HEK293 (cell line): ENCODE measurements at regions not wholly inside any gene's neighbourhood (a gene's known extent, or its start where the extent isn't known, plus 50 kb on each side); places are given as distances from the start of the nearest gene placed in this dataset.

Experiments used
- CTCF ChIA-PET: fragments of 350-600 bp; formaldehyde crosslinking; extraction: SDS; loops from one replicate; lab custom pipeline; 2021; ENCODE audit warnings: antibody characterized with exemption; lab: Yijun Ruan, JAX
- POLR2A ChIA-PET: fragments of 300-600 bp; formaldehyde crosslinking; extraction: SDS; loops from one replicate; lab custom pipeline; 2020; ENCODE audit warnings: antibody characterized with exemption, inconsistent platforms; lab: Yijun Ruan, JAX
- H3K27ac ChIP-seq: fragments of 200-500 bp; sonication (Bioruptor generic); 2 replicates; pipeline ENCODE4 v1.5.1; 2014; ENCODE audit warnings: low read depth, low read length, control low read depth, inconsistent platforms; ENCODE audit errors: extremely low read depth
- H3K36me3 ChIP-seq, 2 experiments: fragments of 200-500 bp in 1 of 2; sonication (Bioruptor generic) in 1 of 2; 1 replicate in 1 of 2; 2 replicates in 1 of 2; pipeline ENCODE4 v1.5.1; 2014 to 2017; ENCODE audit warnings: inconsistent platforms in 2 of 2, low read length in 2 of 2; ENCODE audit not compliant: control insufficient read depth in 2 of 2, insufficient read depth in 1 of 2
- H3K4me1 ChIP-seq: fragments of 200-500 bp; sonication (Bioruptor generic); 2 replicates; pipeline ENCODE4 v1.5.1; 2014; ENCODE audit warnings: mild to moderate bottlenecking, low read length, inconsistent platforms; ENCODE audit not compliant: control insufficient read depth, insufficient read depth
- H3K4me3 ChIP-seq: 2 replicates; pipeline ENCODE4 v1.5.1; 2011; ENCODE audit warnings: low read depth, mild to moderate bottlenecking, control low read depth, low read length, moderate library complexity
- H3K9me3 ChIP-seq: fragments of 200-500 bp; sonication (Bioruptor generic); 2 replicates; pipeline ENCODE4 v1.5.1; 2014; ENCODE audit warnings: low read depth, low read length, inconsistent platforms; ENCODE audit not compliant: control insufficient read depth, insufficient read depth
- GLIS1 ChIP-seq: fragments of 450-650 bp; formaldehyde crosslinking; IDR thresholded peaks from 2 replicates; pipeline ENCODE4 v1.5.1; 2016; ENCODE audit warnings: missing biosample characterization, missing genetic modification characterization
- PBX3 ChIP-seq: sonication (generic); formaldehyde crosslinking; IDR thresholded peaks from 2 replicates; pipeline ENCODE4 v1.8.1; 2022; ENCODE audit warnings: mild to moderate bottlenecking, moderate library complexity, missing genetic modification reagents
- SALL2 ChIP-seq: fragments of 450-650 bp; formaldehyde crosslinking; IDR thresholded peaks from 2 replicates; pipeline ENCODE4 v1.5.0; 2017; ENCODE audit warnings: missing biosample characterization, mild to moderate bottlenecking, missing genetic modification characterization, borderline replicate concordance
- SETDB1 ChIP-seq: IDR thresholded peaks from one replicate; pipeline ENCODE4 v1.6.1; 2017; ENCODE audit warnings: mild to moderate bottlenecking, low read length, moderate library complexity, mixed read lengths; ENCODE audit not compliant: insufficient read length
- SP7 ChIP-seq: fragments of 450-650 bp; formaldehyde crosslinking; IDR thresholded peaks from 2 replicates; pipeline ENCODE4 v1.5.1; 2016; ENCODE audit warnings: missing biosample characterization, missing genetic modification characterization
- ZBTB21 ChIP-seq: fragments of 450-650 bp; formaldehyde crosslinking; IDR thresholded peaks from 2 replicates; pipeline ENCODE4 v1.5.1; 2017; ENCODE audit warnings: missing biosample characterization, missing genetic modification characterization
- ZNF221 ChIP-seq: fragments of 450-650 bp; formaldehyde crosslinking; IDR thresholded peaks from 2 replicates; pipeline ENCODE4 v1.5.1; 2017; ENCODE audit warnings: missing biosample characterization, missing genetic modification characterization, borderline replicate concordance
- ZNF26 ChIP-seq: fragments of 450-650 bp; formaldehyde crosslinking; IDR thresholded peaks from 2 replicates; pipeline ENCODE4 v1.5.1; 2016; ENCODE audit warnings: missing biosample characterization, missing genetic modification characterization
- ZNF266 ChIP-seq: fragments of 450-650 bp; formaldehyde crosslinking; IDR thresholded peaks from 2 replicates; pipeline ENCODE4 v1.5.1; 2016; ENCODE audit warnings: missing biosample characterization, missing genetic modification characterization, low read depth
- ZNF324 ChIP-seq: fragments of 450-650 bp; formaldehyde crosslinking; IDR thresholded peaks from 2 replicates; pipeline ENCODE4 v1.5.1; 2016; ENCODE audit warnings: missing biosample characterization, missing genetic modification characterization
- ZNF354C ChIP-seq: fragments of 450-650 bp; formaldehyde crosslinking; IDR thresholded peaks from 2 replicates; pipeline ENCODE4 v1.5.1; 2016; ENCODE audit warnings: missing biosample characterization, missing genetic modification characterization, low read depth, borderline replicate concordance
- ZNF426 ChIP-seq: fragments of 450-650 bp; formaldehyde crosslinking; IDR thresholded peaks from 2 replicates; pipeline ENCODE4 v1.5.1; 2017; ENCODE audit warnings: missing biosample characterization, missing genetic modification characterization, mild to moderate bottlenecking, inconsistent platforms, moderate library complexity
- ZNF530 ChIP-seq: fragments of 450-650 bp; formaldehyde crosslinking; IDR thresholded peaks from 2 replicates; pipeline ENCODE4 v1.5.1; 2016; ENCODE audit warnings: low read depth, missing biosample characterization, missing genetic modification characterization
- ZNF664 ChIP-seq: fragments of 450-650 bp; formaldehyde crosslinking; IDR thresholded peaks from 2 replicates; pipeline ENCODE4 v1.5.1; 2016; ENCODE audit warnings: missing biosample characterization, missing genetic modification characterization
- ZNF791 ChIP-seq: fragments of 450-650 bp; formaldehyde crosslinking; IDR thresholded peaks from 2 replicates; pipeline ENCODE4 v1.5.1; 2016; ENCODE audit warnings: missing biosample characterization, missing genetic modification characterization
- TF ChIP-seq, protein P1 (sequence below): fragments of 450-650 bp; formaldehyde crosslinking; IDR thresholded peaks from 2 replicates; pipeline ENCODE4 v1.5.1; 2016; ENCODE audit warnings: missing biosample characterization, missing genetic modification characterization
- TF ChIP-seq, protein P2 (sequence below): fragments of 450-650 bp; formaldehyde crosslinking; IDR thresholded peaks from 2 replicates; pipeline ENCODE4 v1.5.1; 2016; ENCODE audit warnings: missing biosample characterization, missing genetic modification characterization
- TF ChIP-seq, protein P3 (sequence below): fragments of 450-650 bp; formaldehyde crosslinking; IDR thresholded peaks from 2 replicates; pipeline ENCODE4 v1.5.1; 2016; ENCODE audit warnings: missing biosample characterization, missing genetic modification characterization

DNA sequence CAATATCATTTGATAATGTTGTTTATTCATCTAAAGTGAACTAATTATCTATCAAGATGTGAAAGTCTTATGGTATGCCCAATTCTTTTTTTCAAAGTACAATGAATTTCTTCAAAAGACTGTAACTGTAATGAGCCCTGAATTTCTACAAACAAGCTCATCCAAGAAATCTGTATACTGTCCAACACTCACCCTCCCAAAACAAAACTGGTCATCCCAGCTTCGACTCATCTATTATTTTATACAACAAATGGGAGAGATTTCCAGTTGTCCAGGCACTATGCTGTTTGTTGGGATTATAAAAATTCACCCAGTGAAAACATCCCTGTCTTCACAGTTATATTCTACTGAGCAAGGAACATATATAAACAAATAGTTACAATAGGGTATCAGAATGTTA, 806.9 kb downstream of the TNS3 start:
- H3K4me3 ChIP-seq, result no peak overlapping the region
- H3K36me3 ChIP-seq, result no peaks in the 10 kb centered on the region
- TF ChIP-seq SETDB1, result no peak
- no peak for TF ChIP-seq ZNF324 (tag by site-specific recombination)
- no peak for TF ChIP-seq GLIS1 (tag by site-specific recombination)
- POLR2A ChIA-PET, result no interaction called here
- H3K27ac ChIP-seq, result no peak overlapping the region
- H3K9me3 ChIP-seq, result no peaks in the 10 kb centered on the region
- no peaks in the 10 kb centered on the region for H3K4me1 ChIP-seq
- CTCF ChIA-PET, result interaction anchor here (0.5 to 0.6 kb wide), 2 partner anchors 282 to 853 kb away, joined by 3 read pairs; no protein-coding TSS in a partner anchor

- POLR2A ChIA-PET, result no interaction called here
- Histone ChIP-seq H3K4me1 (no peaks in the 10 kb centered on the region), H3K9me3 (no peaks in the 10 kb centered on the region), H3K27ac (no peak overlapping the region), H3K4me3 (no peak overlapping the region), H3K36me3 (no peaks in the 10 kb centered on the region)
- CTCF ChIA-PET, result interaction anchor here (0.6 kb wide), 1 partner anchor 852 kb away, joined by 3 read pairs; no protein-coding TSS in a partner anchor
- no peak for TF ChIP-seq ZNF221 (tag by site-specific recombination)
- TF ChIP-seq ZNF664, result no peak
These were observed 807.4 kb downstream of the TNS3 start for GRCh38 chr7:46774515-46774914.

DNA sequence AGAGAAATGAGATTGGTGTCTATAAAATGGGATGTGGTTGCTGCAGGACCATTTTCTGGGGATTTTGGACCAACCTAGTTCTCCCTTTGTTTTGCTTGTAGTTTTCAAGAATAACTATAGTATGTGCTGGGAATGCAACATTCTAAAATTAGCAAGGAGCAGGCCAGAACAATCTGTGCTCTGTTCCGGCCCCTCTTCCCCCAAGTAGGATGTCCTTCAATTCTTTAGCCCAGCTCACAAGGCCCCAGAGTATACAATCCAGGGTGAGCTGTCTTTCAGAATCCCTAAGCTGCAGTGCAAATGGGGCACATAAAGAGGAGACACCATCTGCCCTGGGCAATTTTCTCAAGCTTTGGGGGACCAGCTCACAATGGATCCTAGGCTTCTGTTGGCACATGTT, 809.1 kb downstream of the TNS3 start:
- POLR2A ChIA-PET, result no interaction called here
- Histone ChIP-seq H3K4me3 (no peak overlapping the region), H3K9me3 (no peaks in the 10 kb centered on the region), H3K4me1 (no peaks in the 10 kb centered on the region), H3K36me3 (no peaks in the 10 kb centered on the region), H3K27ac (no peak overlapping the region)
- CTCF ChIA-PET, result interaction anchor here (0.6 kb wide), 1 partner anchor 1042 kb away, joined by 3 read pairs; no protein-coding TSS in a partner anchor
- no peak for TF ChIP-seq ZNF426 (tag by site-specific recombination)

DNA sequence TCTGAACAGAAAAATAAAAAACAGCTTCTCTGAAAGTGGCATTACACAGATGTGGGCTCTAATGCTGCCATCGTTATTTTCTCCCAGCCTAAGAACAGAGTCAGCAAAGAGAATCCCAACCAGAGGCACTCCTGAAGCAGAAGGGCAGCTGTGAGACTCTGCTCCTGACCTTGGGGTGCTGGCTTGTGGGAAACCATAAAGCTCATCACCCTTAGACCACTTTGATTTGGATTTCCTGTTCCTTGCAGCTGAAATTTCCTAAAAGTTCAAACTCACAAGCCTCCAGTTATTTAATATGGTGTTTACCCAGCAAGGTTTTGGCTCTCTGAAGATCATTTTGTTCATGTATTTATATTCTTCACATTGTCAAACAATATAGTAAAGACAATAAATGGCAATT, 814.8 kb downstream of the TNS3 start:
- no peaks in the 10 kb centered on the region for H3K9me3 ChIP-seq
- H3K27ac ChIP-seq, result no peak overlapping the region
- CTCF ChIA-PET, result interaction anchor here (0.6 kb wide), 1 partner anchor 281 kb away, joined by 3 read pairs; no protein-coding TSS in a partner anchor
- no peaks in the 10 kb centered on the region for H3K36me3 ChIP-seq
- POLR2A ChIA-PET, result no interaction called here
- no peaks in the 10 kb centered on the region for H3K4me1 ChIP-seq
- no peak overlapping the region for H3K4me3 ChIP-seq
- TF ChIP-seq SALL2 (tag by site-specific recombination) (no peak), ZNF26 (no peak), GLIS1 (tag by site-specific recombination) (no peak), ZNF791 (tag by site-specific recombination) (no peak), PBX3 (CRISPR knock-in tag) (no peak), ZNF354C (tag by site-specific recombination) (no peak), ZBTB21 (tag by site-specific recombination) (no peak), ZNF530 (no peak), SP7 (tag by site-specific recombination) (no peak), ZNF266 (tag by site-specific recombination) (no peak)
- TF ChIP-seq, protein P1, sequence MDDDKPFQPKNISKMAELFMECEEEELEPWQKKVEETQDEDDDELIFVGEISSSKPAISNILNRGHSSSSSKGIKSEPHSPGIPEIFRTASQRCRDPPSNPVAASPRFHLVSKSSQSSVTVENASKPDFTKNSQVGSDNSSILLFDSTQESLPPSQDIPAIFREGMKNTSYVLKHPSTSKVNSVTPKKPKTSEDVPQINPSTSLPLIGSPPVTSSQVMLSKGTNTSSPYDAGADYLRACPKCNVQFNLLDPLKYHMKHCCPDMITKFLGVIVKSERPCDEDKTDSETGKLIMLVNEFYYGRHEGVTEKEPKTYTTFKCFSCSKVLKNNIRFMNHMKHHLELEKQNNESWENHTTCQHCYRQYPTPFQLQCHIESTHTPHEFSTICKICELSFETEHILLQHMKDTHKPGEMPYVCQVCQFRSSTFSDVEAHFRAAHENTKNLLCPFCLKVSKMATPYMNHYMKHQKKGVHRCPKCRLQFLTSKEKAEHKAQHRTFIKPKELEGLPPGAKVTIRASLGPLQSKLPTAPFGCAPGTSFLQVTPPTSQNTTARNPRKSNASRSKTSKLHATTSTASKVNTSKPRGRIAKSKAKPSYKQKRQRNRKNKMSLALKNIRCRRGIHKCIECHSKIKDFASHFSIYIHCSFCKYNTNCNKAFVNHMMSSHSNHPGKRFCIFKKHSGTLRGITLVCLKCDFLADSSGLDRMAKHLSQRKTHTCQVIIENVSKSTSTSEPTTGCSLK (tag by site-specific recombination), result no peak
- TF ChIP-seq, protein P2, sequence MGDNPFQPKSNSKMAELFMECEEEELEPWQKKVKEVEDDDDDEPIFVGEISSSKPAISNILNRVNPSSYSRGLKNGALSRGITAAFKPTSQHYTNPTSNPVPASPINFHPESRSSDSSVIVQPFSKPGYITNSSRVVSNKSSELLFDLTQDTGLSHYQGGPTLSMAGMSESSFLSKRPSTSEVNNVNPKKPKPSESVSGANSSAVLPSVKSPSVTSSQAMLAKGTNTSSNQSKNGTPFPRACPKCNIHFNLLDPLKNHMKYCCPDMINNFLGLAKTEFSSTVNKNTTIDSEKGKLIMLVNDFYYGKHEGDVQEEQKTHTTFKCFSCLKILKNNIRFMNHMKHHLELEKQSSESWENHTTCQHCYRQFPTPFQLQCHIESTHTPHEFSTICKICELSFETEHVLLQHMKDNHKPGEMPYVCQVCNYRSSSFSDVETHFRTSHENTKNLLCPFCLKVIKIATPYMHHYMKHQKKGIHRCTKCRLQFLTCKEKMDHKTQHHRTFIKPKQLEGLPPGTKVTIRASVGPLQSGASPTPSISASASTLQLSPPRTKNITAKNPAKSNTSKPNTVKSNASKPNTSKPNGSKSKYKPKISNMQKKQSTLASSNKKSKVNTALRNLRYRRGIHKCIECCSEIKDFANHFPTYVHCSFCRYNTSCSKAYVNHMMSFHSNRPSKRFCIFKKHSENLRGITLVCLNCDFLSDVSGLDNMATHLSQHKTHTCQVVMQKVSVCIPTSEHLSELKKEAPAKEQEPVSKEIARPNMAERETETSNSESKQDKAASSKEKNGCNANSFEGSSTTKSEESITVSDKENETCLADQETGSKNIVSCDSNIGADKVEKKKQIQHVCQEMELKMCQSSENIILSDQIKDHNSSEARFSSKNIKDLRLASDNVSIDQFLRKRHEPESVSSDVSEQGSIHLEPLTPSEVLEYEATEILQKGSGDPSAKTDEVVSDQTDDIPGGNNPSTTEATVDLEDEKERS (tag by site-specific recombination), result no peak
- TF ChIP-seq, protein P3, sequence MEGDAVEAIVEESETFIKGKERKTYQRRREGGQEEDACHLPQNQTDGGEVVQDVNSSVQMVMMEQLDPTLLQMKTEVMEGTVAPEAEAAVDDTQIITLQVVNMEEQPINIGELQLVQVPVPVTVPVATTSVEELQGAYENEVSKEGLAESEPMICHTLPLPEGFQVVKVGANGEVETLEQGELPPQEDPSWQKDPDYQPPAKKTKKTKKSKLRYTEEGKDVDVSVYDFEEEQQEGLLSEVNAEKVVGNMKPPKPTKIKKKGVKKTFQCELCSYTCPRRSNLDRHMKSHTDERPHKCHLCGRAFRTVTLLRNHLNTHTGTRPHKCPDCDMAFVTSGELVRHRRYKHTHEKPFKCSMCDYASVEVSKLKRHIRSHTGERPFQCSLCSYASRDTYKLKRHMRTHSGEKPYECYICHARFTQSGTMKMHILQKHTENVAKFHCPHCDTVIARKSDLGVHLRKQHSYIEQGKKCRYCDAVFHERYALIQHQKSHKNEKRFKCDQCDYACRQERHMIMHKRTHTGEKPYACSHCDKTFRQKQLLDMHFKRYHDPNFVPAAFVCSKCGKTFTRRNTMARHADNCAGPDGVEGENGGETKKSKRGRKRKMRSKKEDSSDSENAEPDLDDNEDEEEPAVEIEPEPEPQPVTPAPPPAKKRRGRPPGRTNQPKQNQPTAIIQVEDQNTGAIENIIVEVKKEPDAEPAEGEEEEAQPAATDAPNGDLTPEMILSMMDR (tag by site-specific recombination), result no peak
